Caco-2 (cell line): ENCODE measurements at regions not wholly inside any gene's neighbourhood (a gene's known extent, or its start where the extent isn't known, plus 50 kb on each side); places are given as distances from the start of the nearest gene placed in this dataset.

Experiments used
- BruUV-seq: library from RNA; stranded (reverse); fragments of 400-500 nt; replicated peaks from 2 replicates; lab custom pipeline; 2021; lab: Mats Ljungman, UMichigan
- CTCF ChIA-PET: fragments of 300-600 bp; sonication (Branson Sonifier 250); formaldehyde crosslinking; loops from one replicate; lab custom pipeline; 2022; ENCODE audit warnings: antibody characterized with exemption; lab: Charles Lee
- POLR2A ChIA-PET: fragments of 300-600 bp; sonication (Branson Sonifier 250); formaldehyde crosslinking; loops from one replicate; lab custom pipeline; 2022; ENCODE audit warnings: antibody characterized with exemption; lab: Charles Lee
- DNase-seq, 2 experiments: peaks; one replicate each; pipeline versions ENCODE4 v3.0.0 to v3.0.0-alpha.2; 2020 to 2022
- H3K27me3 ChIP-seq: replicated peaks from 2 replicates; pipeline ENCODE4 v1.6.0; 2011; ENCODE audit warnings: low read length; ENCODE audit not compliant: control insufficient read depth, insufficient read depth
- H3K36me3 ChIP-seq: 2 replicates; pipeline ENCODE4 v1.5.1; 2011; ENCODE audit warnings: low read length; ENCODE audit not compliant: control insufficient read depth, insufficient read depth
- H3K4me1 ChIP-seq: fragments of 250-450 bp; sonication (Bioruptor Pico); 2 replicates; pipeline ENCODE4 v1.5.1; 2020; ENCODE audit warnings: mild to moderate bottlenecking
- H3K4me3 ChIP-seq: 2 replicates; pipeline ENCODE4 v1.5.1; 2011; ENCODE audit warnings: low read depth, mild to moderate bottlenecking, control low read depth, low read length
- H3K9me3 ChIP-seq: fragments of 250-450 bp; sonication (Bioruptor Pico); 2 replicates; pipeline ENCODE4 v1.5.1; 2020; ENCODE audit warnings: mild to moderate bottlenecking, moderate library complexity
- H3K27ac Mint-ChIP-seq: one replicate; pipeline ENCODE4 v1.8.0; 2022; ENCODE audit warnings: mixed read lengths; ENCODE audit not compliant: unreplicated experiment
- H3K27me3 Mint-ChIP-seq: one replicate; pipeline ENCODE4 v1.8.0; 2022; ENCODE audit warnings: mixed read lengths; ENCODE audit not compliant: insufficient read depth, unreplicated experiment
- H3K36me3 Mint-ChIP-seq: one replicate; pipeline ENCODE4 v1.8.0; 2022; ENCODE audit warnings: mild to moderate bottlenecking, mixed read lengths; ENCODE audit not compliant: insufficient read depth, unreplicated experiment
- H3K4me1 Mint-ChIP-seq: one replicate; pipeline ENCODE4 v1.8.0; 2022; ENCODE audit warnings: low read depth, mixed read lengths; ENCODE audit not compliant: unreplicated experiment
- H3K4me3 Mint-ChIP-seq: one replicate; pipeline ENCODE4 v1.8.0; 2022; ENCODE audit warnings: mild to moderate bottlenecking, moderate library complexity, mixed read lengths; ENCODE audit not compliant: unreplicated experiment
- H3K9me3 Mint-ChIP-seq: one replicate; pipeline ENCODE4 v1.8.0; 2022; ENCODE audit warnings: mixed read lengths; ENCODE audit not compliant: unreplicated experiment
- intact Hi-C: fragments of 100-400 bp; cut with micrococcal nuclease; formaldehyde crosslinking; loops from one replicate; pipeline ENCODE4 v1.10.0; 2022; ENCODE audit not compliant: unreplicated experiment
- TF ChIP-seq, protein P1 (sequence below), 2 experiments: fragments of 200-600 bp in 1 of 2; IDR thresholded peaks; 1 replicate in 1 of 2; 2 replicates in 1 of 2; pipeline versions ENCODE4 v1.5.1 to v1.8.0; 2011 to 2022; ENCODE audit warnings: antibody characterized with exemption in 1 of 2, control low read depth in 1 of 2, inconsistent platforms in 1 of 2, low read depth in 1 of 2, low read length in 1 of 2, mild to moderate bottlenecking in 1 of 2, moderate library complexity in 1 of 2; ENCODE audit not compliant: insufficient read depth in 1 of 2, severe bottlenecking in 1 of 2, unreplicated experiment in 1 of 2

DNA sequence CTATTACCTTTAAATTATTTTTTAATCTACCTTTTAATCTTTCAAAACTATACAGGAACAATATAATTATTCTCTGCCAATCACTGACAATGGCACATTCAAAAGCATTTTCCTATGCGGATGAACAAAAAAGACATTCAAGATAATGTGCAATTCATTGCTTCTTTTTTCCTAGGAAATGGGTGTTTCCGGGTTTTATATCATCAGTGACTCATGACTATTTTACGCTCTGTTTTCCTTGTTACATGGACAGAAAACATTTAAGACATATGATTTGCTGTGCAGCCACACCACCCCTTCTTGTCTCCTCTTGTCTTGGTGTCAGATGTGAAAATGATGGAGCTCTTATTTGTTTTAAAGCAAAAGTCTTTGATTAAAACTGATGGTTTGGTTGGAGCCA is 184.7 kb upstream of the LINC00305 start:
- POLR2A ChIA-PET, result no interaction called here
- no peak overlapping the region for H3K4me3 ChIP-seq
- no peaks in the 10 kb centered on the region for H3K4me1 Mint-ChIP-seq
- no peaks in the 10 kb centered on the region for H3K36me3 ChIP-seq
- no peak overlapping the region for H3K4me3 Mint-ChIP-seq
- no peak for DNase-seq
- H3K9me3 ChIP-seq, result no peaks in the 10 kb centered on the region
- BruUV-seq, result no TSS peak
- intact Hi-C loops, result loop anchor here (10.0 kb wide), 1 partner anchor 239 kb away; no protein-coding TSS in a partner anchor
- no peaks in the 10 kb centered on the region for H3K36me3 Mint-ChIP-seq
- H3K4me1 ChIP-seq, result no peaks in the 10 kb centered on the region
- no peaks in the 10 kb centered on the region for H3K27me3 Mint-ChIP-seq
- CTCF ChIA-PET, result no interaction called here
- H3K9me3 Mint-ChIP-seq, result no peaks in the 10 kb centered on the region
- no peak overlapping the region for H3K27ac Mint-ChIP-seq
- TF ChIP-seq, protein P1, sequence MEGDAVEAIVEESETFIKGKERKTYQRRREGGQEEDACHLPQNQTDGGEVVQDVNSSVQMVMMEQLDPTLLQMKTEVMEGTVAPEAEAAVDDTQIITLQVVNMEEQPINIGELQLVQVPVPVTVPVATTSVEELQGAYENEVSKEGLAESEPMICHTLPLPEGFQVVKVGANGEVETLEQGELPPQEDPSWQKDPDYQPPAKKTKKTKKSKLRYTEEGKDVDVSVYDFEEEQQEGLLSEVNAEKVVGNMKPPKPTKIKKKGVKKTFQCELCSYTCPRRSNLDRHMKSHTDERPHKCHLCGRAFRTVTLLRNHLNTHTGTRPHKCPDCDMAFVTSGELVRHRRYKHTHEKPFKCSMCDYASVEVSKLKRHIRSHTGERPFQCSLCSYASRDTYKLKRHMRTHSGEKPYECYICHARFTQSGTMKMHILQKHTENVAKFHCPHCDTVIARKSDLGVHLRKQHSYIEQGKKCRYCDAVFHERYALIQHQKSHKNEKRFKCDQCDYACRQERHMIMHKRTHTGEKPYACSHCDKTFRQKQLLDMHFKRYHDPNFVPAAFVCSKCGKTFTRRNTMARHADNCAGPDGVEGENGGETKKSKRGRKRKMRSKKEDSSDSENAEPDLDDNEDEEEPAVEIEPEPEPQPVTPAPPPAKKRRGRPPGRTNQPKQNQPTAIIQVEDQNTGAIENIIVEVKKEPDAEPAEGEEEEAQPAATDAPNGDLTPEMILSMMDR (IDR thresholded peaks at IDR 0.05; ENCODE audit: insufficient read depth in 1 of 2, low read depth in 1 of 2, low read length in 1 of 2, severe bottlenecking in 1 of 2, unreplicated experiment in 1 of 2), result no peak
- H3K27me3 ChIP-seq, result no peaks in the 10 kb centered on the region

DNA sequence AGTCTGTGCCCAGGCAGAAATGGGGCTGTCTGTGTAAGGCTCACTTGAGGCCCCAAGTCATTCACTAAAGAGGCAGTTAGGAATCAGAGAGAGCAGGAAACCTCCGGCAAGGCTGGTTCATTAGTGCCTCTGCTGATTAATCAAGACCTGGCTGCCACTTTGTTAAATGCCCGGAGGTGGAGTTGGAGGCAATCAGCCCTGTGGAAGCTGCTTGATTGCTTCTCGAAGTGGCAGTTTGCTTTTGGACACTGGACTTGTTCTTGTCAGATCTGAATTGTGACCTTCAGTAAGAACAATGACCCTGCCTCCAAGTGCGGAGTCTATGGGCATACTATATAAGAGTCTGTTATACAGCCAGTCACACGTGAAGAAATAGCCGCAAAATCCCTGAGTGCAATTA is 183.9 kb upstream of the LINC00305 start:
- no peak overlapping the region for H3K4me3 ChIP-seq
- no peaks in the 10 kb centered on the region for H3K36me3 ChIP-seq
- ChIA-PET POLR2A (no interaction called here), CTCF (no interaction called here)
- no peak for DNase-seq
- Mint-ChIP-seq H3K27me3 (no peaks in the 10 kb centered on the region), H3K27ac (no peak overlapping the region), H3K4me1 (no peaks in the 10 kb centered on the region), H3K9me3 (no peaks in the 10 kb centered on the region), H3K36me3 (no peaks in the 10 kb centered on the region), H3K4me3 (no peak overlapping the region)
- H3K9me3 ChIP-seq, result no peaks in the 10 kb centered on the region
- TF ChIP-seq, protein P1 (IDR thresholded peaks at IDR 0.05; ENCODE audit: insufficient read depth in 1 of 2, low read depth in 1 of 2, low read length in 1 of 2, severe bottlenecking in 1 of 2, unreplicated experiment in 1 of 2), result no peak
- intact Hi-C loops, result loop anchor here (10.0 kb wide), 1 partner anchor 238 kb away; no protein-coding TSS in a partner anchor
- no peaks in the 10 kb centered on the region for H3K27me3 ChIP-seq
- no TSS peak for BruUV-seq
- no peaks in the 10 kb centered on the region for H3K4me1 ChIP-seq

DNA sequence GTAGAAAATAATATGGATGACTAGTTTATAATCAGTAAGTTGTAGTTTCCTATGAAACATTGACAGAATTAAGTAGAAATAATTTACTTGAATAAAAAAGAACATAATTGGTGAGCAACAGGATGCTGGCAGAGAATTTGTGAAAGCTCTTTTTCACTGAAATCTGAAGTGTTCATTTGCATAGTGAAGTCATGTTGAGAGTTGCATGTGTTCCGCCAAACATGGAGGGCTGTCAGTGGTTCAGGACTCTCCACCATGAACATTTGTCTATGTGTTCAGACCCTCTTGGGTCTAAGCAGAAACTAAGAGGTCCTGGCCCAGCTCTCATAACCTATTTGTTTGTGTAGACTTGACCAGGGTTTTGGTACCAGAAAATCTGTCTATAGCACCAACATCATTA is 182.5 kb upstream of the LINC00305 start:
- H3K4me3 Mint-ChIP-seq, result no peak overlapping the region
- BruUV-seq, result no TSS peak
- no peak overlapping the region for H3K27ac Mint-ChIP-seq
- H3K4me1 ChIP-seq, result no peaks in the 10 kb centered on the region
- H3K4me1 Mint-ChIP-seq, result no peaks in the 10 kb centered on the region
- intact Hi-C loops, result loop anchor here (10.0 kb wide), 1 partner anchor 237 kb away; no protein-coding TSS in a partner anchor
- H3K27me3 Mint-ChIP-seq, result no peaks in the 10 kb centered on the region
- no peaks in the 10 kb centered on the region for H3K27me3 ChIP-seq
- no peak for DNase-seq
- TF ChIP-seq, protein P1 (IDR thresholded peaks at IDR 0.05; ENCODE audit: insufficient read depth in 1 of 2, low read depth in 1 of 2, low read length in 1 of 2, severe bottlenecking in 1 of 2, unreplicated experiment in 1 of 2), result no peak
- ChIA-PET CTCF (no interaction called here), POLR2A (no interaction called here)
- H3K9me3 ChIP-seq, result no peaks in the 10 kb centered on the region
- H3K36me3 Mint-ChIP-seq, result no peaks in the 10 kb centered on the region
- H3K9me3 Mint-ChIP-seq, result no peaks in the 10 kb centered on the region
- no peak overlapping the region for H3K4me3 ChIP-seq
- no peaks in the 10 kb centered on the region for H3K36me3 ChIP-seq
